HG03460 (cell line): ENCODE measurements at regions not wholly inside any gene's neighbourhood (a gene's known extent, or its start where the extent isn't known, plus 50 kb on each side); places are given as distances from the start of the nearest gene placed in this dataset.

Experiments used
- ATAC-seq: cut with Tn5 transposase; IDR thresholded peaks from one replicate; pipeline ENCODE4 v1.9.1; 2021; ENCODE audit not compliant: unreplicated experiment

DNA sequence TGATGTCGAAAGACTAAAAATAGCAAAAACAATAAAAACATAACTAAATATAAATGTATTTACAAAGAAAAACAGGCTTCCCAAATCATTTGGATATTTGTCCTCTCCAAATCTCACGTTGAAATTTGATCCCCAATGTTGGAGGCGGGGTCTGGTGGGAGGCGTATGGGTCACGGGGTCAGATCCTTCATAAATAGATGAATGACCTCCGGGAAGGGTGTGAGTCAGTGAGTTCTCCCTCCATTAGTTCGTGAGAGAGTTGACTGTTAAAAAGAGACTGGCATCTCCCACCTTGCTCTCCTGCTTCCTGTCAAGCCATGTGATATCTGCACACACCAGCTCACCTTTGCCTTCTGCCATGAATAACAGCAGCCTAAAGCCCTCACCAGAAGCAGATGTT, 703.0 kb downstream of the TMEM182 start:
- no peak for ATAC-seq

DNA sequence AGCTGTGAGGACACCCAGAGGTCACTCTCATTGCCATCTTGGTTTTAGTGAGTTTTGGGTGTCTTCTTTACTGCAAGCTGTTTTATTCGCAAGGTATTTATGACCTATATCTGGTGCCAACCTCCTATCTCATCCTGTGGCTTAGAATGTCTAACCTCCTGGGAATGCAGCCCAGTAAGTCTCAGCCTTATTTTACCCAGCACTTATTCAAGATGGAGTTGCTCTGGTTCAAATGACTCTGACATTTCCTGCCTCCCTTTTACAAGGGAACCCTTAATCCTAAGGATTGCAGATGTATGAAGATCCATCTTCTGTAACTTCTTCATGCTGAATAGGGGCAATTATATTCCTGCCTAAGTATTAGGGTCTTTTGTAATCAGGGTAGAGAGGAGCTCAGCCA, 708.0 kb downstream of the TMEM182 start:
- ATAC-seq = no peak

DNA sequence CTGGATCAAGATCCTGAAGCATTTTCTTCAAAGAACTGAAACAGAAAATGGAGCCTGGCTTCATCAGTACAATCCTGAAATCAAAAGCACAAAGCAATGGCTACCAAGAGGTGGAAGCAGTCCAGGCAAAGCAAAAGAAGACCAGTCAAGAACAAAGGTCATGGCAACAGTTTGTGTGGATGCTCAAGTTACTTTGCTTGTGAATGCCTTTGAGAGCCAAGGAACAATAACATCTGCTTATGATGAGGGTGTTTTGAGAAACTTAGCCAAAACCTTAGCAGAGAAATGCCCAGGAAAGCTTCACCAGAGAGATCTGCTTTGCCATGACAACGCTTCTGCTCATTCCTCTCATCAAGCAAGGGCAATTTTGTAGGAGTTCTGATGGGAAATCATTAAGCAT, 723.1 kb downstream of the TMEM182 start:
- no peak for ATAC-seq

DNA sequence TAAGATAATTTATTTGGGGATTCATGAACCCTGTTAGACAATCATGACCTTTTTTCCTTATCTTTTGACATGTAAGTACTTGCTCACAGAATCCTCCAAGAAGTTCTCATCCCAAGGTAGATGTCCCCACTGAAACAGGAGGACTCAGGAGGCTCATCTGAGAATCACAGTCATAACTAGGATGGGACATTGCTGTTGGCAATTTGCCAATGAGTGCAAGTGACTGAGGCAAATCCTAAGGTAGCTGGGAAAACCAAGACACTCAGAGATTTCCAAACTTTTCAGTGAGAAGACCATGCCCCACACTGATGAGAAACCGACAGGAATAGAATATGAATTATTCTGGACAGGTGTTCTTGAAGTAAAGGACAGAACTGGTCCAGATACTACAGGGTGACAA, 735.0 kb downstream of the TMEM182 start:
- no peak for ATAC-seq

DNA sequence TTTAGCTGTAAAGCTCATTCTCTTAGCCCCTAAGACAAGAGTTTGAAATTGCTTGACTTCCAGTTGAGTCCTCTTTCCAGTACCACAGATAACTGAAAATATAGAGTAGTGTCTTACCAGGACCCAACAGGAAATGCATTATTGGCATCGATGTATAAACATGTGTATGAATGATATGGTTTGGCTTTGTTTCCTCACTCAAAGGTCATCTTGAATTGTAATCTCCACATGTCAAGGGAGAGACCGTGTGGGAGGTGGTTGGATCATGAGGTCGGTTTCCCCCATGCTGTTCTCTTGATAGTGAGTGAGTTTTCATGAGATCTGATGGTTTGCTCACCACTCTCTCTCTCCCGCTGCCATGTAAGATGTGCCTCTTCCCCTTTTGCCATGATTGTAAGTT, 745.0 kb downstream of the TMEM182 start:
- ATAC-seq = no peak

DNA sequence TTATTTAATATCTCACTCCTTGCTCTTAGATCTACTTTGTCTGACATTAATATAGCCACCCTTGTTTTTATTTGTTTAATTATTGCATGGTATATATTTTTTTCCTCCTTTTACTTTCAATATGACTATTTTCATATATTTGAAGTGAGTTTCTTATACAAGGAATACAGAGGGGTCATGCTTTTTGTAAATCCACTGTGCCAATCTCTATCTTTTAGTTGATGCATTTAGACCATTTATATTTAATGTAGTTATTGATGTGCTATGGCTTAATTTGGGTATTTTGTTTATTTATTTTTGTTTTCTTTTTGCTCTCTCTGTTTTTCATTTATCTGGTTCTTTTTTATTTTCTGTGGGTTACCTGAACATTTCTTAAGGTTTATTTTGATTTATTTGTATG, 750.6 kb downstream of the TMEM182 start:
- no peak for ATAC-seq

DNA sequence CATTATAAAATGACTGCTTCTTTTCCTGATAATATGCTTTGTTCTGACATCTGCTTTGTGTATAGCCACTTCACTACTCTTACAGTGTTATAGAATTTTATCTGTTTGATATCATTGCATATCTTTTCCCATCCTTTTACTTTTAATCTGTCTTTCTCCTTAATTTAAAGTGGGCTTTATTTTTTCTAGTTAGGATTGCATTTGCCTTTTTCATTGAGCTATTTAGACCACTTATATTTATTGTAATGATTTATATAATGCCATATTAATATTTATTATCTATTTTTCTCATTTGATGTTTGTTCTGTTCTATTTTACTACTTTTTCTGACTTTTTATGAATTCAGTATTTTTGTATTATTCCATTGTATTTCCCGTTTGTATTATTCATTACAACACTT, 758.7 kb downstream of the TMEM182 start:
- no peak for ATAC-seq

DNA sequence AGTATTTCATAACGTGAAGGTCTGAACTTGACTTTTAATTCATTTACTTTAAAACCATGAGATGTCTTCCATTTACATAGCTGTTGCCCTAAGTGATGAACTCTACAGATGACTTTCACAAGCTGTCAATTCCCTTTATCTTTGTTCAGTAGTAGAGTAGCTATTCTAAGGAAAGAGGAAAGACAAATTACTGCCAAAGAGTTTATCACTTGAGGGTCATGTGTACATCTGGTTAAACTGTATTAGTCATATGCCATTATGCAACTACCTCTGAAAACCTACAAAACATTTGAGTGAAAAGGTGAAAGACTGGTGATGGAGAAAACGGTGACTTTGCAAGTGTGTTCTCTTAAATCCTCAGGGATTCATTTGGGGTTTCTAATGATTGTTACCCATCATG, 763.9 kb downstream of the TMEM182 start:
- ATAC-seq = no peak

DNA sequence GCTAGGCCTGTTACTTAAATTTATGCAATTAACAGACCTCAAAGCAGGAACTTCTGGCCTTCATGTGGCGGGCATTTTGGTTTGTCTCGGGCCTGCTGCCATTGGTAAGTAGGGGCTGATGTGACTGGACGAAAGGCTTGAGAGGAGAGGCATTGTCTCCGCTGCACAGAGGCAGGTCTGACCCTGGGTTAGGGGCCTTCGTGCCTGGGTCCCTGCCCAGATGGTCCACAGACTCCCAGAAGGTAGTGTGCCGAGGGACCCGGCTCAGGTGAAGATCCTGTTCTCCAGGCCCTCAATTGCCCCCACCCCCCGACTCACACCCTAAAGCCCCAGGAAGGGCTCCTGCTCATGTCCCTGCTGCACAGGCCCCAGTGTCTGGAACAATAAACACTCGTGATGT, 764.9 kb downstream of the TMEM182 start:
- no peak for ATAC-seq

DNA sequence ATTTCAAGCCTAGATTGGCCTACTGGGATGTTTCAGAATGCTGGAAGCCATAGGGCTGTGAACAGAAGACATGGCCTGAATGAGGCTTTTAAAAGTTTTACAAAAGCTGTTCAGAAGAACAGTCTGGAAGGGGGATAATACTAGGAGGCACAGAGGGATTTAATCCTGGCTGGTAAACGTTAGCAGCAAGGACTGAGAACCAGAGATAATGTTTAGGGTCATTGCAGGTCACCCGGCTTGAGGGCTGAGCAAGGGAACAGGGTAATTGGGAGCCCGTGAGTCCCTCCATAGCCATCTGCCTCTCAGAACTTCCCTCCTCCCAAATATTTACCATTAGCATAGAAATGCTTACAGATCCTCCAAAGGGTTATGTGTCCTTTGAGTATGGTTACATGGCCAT, 765.4 kb downstream of the TMEM182 start:
- no peak for ATAC-seq

DNA sequence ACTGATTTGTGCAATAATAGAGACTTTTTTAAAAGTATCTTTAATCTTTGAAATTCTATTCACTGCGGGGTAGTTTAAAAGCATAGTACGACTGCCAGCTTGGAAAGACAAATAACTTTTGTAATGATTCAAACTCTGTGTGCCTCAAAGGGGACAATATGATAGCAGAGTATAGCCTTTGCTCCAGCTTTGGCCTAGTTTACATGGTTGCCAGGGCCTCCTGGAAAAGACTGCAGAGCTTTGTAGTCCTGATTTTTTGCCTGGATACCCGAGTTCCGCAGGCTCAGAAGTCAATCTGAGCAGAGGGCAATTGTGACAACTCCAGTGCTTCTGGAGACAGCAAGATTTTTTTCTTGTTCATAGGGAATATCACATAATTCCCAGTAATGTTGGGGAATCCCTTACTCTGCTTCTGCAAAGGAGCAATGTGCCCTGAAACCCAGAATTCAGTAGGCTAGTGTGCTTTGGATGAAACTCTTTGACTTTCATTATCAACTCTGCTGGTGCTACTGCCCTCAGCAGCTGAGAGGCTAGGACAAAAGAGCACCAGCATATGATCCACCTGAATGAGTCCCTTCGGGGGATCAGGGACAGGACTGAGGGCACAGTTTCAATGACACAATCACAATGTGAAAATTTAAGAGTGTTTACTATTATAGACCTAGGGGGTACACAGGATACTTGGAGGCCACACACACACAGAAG, 768.1 kb downstream of the TMEM182 start:
- no peak for ATAC-seq

DNA sequence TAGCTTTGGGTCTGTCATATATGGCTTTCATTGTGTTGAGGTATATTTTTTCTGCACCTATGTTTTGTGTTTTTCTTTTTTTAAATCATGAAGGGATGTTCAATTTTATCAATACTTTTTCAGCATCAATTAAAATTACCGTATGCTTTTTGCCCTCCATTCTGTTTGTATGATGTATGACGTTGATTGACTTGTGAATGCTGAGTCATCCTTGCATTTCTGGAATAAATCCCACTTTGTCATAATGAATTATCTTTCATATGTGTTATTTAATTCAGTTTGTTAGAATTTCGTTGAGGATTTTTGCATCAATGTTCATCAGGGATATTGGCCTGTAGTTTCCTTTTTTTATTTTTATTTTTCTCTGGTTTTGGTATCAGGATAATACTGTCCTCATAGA, 790.9 kb downstream of the TMEM182 start:
- no peak for ATAC-seq

DNA sequence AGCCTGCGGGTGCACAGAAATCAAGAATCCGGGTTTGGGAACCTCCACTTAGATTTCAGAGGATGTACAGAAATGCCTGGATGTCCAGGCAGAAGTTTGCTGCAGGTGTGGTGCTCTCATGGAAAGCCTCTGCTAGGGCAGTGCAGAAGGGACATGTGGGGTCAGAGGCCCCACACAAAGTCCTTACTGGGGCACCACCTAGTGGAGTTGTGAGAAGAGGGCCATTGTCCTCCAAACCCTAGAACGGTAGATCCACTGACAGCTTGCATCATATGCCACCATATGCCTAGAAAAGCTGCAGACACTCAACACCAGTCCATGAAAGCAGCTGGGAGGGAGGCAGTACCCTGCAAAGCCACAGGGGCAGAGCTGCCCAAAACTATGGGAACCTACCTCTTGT, 833.0 kb downstream of the TMEM182 start:
- no peak for ATAC-seq

DNA sequence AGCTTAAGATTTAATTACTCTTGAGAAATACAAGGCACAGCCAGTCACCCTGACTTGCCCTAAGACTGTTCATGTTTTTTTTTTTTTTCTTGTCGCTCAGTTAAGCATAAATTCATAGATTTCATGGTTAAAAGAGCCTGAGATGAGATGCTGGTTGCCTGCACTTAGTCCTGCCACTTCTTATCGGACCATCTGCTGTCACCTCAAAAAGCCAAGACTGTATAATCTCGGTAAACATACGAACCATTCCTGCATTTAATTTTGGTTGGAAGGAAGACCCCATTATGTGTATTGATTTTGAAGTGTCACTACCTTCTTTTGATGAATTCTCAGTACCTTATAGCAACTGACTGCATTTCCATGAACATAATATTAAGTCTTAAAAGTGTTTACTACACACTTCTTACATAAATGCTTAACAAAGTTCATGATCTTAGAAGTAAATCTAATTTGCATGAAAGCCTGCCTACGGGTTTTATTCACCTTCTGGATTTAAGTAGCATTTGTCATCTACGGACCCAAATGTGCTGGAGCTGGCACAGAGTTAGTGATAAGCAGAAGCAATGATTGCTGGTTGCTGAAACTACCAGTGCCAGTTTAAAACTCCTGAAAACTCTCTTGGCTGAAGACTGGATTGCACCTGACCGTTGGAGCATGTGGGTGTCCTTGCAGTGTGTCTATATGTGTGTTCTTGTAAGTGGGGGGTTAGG, 843.4 kb downstream of the TMEM182 start:
- no peak for ATAC-seq

DNA sequence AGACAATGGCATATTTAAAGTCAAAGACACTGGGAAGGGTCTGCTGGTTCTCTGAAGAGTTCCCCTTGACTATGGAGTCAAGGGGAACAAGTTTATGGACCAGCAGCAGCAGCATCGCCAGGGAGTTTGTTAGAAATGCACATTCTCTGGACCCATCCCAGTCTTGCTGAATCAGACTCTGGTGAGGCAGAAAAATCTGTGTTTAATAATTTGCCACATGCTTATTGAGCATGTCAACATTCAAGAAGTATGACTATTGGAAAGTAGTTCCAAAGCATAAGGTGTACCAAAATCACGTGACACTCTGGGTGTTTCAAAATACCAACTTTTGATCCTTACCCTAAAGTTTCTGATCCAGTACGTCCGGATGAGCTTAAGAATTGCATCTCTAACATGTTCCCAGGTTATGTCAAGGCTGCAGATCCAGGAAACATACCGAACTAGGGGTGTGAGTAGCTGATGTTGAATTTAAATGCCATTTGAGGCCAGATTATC, 853.8 kb downstream of the TMEM182 start:
- no peak for ATAC-seq

DNA sequence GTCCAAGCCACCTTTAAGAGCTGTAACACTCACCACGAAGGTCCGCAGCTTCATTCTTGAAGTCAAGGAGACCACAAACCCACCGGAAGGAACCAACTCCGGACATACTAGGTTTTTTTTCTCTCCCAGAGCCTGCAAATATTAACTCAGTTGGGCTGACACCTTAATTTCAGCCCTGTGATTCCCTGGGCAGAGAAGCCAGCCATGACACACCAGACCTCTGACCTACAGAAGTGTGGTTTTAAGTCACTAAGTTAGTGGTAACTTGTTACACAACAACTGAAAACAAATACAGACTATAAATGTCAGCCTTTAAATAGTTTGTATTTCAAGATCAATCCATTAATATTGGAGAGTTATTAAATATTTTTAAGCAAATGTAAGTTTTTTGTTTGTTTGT, 855.1 kb downstream of the TMEM182 start:
- ATAC-seq = no peak

DNA sequence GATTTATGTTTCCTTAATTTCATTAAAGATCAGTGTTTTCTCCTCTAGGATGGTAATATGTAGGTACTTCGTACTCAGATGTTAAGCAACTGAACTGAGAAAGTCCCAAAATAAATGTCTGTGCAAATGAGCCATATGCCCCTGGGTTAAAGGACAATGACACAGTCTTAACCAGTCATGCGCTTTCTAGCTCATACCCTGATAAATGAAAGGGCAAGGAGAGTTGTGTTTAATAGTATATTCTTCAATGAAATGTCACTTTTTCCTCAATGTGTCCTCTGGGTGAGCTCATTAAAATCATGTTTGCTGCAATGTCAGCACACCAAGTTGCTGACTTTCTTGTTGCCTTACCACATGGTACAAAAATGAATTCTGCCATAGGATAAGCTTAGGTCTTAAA, 856.3 kb downstream of the TMEM182 start:
- no peak for ATAC-seq

DNA sequence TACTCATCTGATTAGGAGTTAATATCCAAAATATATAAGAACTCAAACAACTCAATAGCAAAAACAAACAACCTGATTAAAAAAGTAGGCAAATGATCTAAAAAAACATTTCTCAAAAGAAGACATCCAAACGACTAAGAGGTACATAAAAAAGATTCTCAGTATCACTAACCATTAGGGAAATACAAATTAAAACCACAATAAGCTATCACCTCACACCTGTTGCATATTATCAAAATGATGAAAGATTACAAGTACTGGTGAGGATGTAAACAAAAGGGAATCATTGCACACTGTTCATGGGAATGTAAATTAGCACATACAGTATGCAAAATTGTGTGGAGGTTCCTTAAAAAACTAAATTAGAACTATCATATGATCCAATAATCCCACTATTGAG, 865.5 kb downstream of the TMEM182 start:
- no peak for ATAC-seq

DNA sequence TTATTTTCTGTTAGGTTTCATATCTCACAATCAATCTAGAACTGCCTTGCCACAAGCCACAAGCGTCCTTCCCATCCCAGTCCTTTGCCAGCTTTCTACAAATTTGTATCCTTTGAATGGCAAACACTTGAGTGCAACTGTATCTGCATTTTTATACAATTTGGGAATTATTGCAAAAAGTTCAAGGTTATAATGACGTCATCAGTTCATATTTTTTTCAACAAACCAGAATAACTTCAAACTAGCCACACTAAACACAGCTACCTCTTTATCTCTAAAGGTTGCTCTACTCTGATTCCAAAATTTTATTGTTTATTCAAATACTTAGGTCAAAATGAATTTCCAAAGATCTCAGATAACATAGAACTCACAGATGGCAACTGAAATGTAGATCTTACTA, 877.1 kb downstream of the TMEM182 start:
- ATAC-seq = no peak

DNA sequence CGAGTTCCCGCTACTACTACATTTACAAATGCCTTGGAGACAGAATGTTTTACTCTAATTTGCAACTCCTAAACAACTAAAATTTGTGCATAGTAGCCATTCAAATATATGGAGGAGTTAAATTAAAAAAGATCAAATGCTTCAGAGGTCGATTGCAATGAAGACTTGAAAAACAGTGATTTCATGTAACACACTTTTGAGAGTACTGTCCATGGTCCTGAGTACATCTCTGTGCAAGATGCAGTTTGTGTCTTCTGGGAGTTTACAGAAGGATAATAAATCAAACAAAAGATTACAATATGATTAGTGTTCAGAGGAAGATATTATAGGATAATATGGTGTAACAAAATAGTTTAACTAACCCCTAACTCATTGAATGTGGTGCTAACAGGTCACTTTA, 894.7 kb downstream of the TMEM182 start:
- ATAC-seq = no peak

DNA sequence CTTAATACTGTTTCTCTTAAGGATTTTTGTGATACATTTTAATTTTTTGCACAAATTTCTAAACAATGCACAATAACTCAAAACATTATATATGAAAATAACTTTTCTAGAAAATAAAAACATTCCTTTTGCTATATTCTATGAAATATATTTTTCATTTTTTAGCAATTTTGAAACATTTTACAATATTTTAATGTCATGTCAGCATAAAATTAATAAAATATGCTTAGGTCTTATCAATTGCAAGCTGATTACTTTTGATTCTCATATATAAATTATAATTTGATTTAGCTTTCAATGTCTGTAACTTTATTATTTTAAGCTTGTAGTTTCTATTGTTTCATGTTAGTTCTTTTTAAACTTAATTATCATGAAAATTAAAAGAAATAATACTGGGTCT, 898.7 kb downstream of the TMEM182 start:
- no peak for ATAC-seq

DNA sequence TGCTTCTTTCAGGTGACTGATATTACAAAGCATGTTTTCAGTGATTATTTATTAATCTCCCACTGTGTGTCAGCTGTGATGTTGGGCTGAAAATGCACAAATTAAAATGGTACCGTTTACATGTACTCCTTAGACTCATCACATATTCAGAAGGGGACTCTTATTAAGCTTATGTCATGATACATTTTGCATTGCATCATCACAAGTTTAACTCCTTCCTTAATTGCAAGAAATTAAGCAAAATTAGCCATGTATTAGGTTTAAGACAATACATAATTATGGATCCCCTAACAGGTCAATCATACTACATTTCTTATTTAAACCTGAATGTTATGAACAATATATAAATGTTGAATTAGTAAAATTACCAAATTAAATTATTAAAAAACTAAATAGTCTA, 899.1 kb downstream of the TMEM182 start:
- no peak for ATAC-seq

DNA sequence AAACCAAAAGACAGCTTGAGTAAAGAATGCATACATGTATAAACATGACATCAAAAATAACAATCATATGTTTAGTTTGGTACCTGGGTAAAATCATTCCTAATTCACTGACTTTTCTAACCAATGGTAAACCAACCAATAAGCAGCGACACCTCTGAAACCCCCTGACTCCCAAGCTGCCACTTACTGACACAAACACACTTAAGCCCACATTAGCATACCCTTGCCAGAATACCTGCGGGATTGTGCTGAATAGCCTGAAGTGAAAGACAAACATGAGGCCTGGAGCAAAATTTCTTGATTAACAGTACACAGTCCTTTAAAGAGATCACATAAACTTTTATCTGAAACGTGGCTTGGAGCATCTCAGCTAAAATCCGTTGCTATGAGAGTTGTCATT, 902.9 kb downstream of the TMEM182 start:
- no peak for ATAC-seq
